ENCODE measurements at regions not wholly inside any gene's neighbourhood (a gene's known extent, or its start where the extent isn't known, plus 50 kb on each side); places are given as distances from the start of the nearest gene placed in this dataset.
A peak's percentile ranks its signal among the peaks of the same experiment; 100 is the strongest.

GRCh38 chr7:3198316-3198715 is 102.7 kb upstream of the SDK1 start:
- Histone ChIP-seq H4K5ac (ENCODE audit: low read depth, low read length) (no peak overlapping the region), H3K27me3 (ENCODE audit: control insufficient read depth, insufficient read depth, low read length) (no peaks in the 10 kb centered on the region), H3K14ac (replicated peaks; ENCODE audit: low read depth, low read length) (no peak overlapping the region), H3K79me1 (ENCODE audit: low read depth in 1 of 2, low read length in 2 of 2) (no peaks in the 10 kb centered on the region), H4K8ac (ENCODE audit: low read depth in 2 of 2, low read length in 2 of 2) (no peak overlapping the region), H3K27ac (ENCODE audit: insufficient read depth, low read length) (no peak overlapping the region), H2AK5ac (ENCODE audit: low read depth, low read length) (no peak overlapping the region), H3K9me1 (ENCODE audit: insufficient read depth, low read length) (no peaks in the 10 kb centered on the region; the same call in 1 of the 2 replicates), H2BK120ac (ENCODE audit: low read depth, low read length) (no peak overlapping the region), H3K36me3 (ENCODE audit: control insufficient read depth, insufficient read depth, low read length) (no peaks in the 10 kb centered on the region), H2BK5ac (ENCODE audit: low read depth, low read length, poor library complexity, severe bottlenecking) (no peak overlapping the region), H2BK20ac (ENCODE audit: low read depth, low read length) (no peak overlapping the region), H3K4me2 (ENCODE audit: low read depth, low read length) (no peak overlapping the region), H3K4me3 (ENCODE audit: insufficient read depth, low read depth, low read length) (no peak overlapping the region), H3K9me3 (ENCODE audit: control insufficient read depth, insufficient read depth, low read length) (no peaks in the 10 kb centered on the region), H4K20me1 (ENCODE audit: insufficient read depth, low read length) (no peaks in the 10 kb centered on the region), H2AK9ac (replicated peaks; ENCODE audit: low read depth, low read length, poor library complexity) (no peak overlapping the region), H3K23ac (ENCODE audit: low read depth, low read length) (no peak overlapping the region), H2BK15ac (ENCODE audit: low read depth, low read length) (no peak overlapping the region), H3K4me1 (ENCODE audit: control insufficient read depth, insufficient read depth, low read length) (no peaks in the 10 kb centered on the region; the same call in 1 of the 2 replicates), H3K9ac (ENCODE audit: low read depth, low read length) (no peak overlapping the region), H4K91ac (ENCODE audit: insufficient read depth, low read depth, low read length) (no peak overlapping the region), H3K18ac (ENCODE audit: low read depth, low read length) (no peak overlapping the region), H2AFZ (replicated peaks; ENCODE audit: low read length, poor library complexity) (no peak overlapping the region), H3K56ac (ENCODE audit: extremely low read depth, insufficient read depth, low read length) (no peak overlapping the region), H3K4ac (ENCODE audit: low read depth, low read length) (no peak overlapping the region)
- in situ Hi-C loops (cut with MboI; ENCODE audit: low sequenced_read_pairs) (no loop called here), dilution Hi-C loops (cut with HindIII; ENCODE audit: low sequenced_read_pairs, unreplicated experiment) (no loop called here), intact Hi-C loops (cut with micrococcal nuclease) (no loop called here)
- no TSS peak for BruUV-seq (replicated peaks)
- CTCF ChIA-PET: interaction anchor here (0.6 kb wide), 1 partner anchor 15 kb away, joined by 3 read pairs; no protein-coding TSS in a partner anchor
- POLR2A ChIA-PET (ENCODE audit: unreplicated experiment): no interaction called here
- no peak for ATAC-seq (ENCODE audit: low read depth)
- TF ChIP-seq CEBPB (IDR thresholded peaks at IDR 0.05; ENCODE audit: low read depth, low read length) (no peak), MAFK (IDR thresholded peaks at IDR 0.05; ENCODE audit: low read depth, low read length) (0 out of 2 replicates have a peak, but pooled peaks have one; percentile 17)
- no peak for DNase-seq
